ENCODE measurements at regions not wholly inside any gene's neighbourhood (a gene's known extent, or its start where the extent isn't known, plus 50 kb on each side); places are given as distances from the start of the nearest gene placed in this dataset.

DNA sequence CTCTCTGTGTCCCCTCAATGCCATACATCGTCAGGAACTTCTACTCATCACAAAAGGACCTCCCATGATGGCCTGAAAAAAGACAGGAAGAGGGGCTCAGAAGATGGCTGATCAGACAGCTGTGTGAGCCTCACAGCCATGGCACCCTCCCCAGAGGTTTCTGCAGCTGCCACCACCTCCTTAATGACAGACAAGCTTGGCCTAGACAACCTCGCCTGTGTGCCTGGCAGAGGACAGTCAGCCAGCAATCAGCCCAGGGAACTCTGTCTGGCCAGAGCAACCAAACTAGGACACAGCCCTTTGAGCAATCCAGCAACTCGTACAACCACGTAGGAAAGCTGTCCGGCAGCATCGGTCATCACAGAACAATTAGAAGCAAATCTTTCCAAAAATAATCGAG, 54.2 kb upstream of the MED9 start:
- TF ChIP-seq, protein P1, sequence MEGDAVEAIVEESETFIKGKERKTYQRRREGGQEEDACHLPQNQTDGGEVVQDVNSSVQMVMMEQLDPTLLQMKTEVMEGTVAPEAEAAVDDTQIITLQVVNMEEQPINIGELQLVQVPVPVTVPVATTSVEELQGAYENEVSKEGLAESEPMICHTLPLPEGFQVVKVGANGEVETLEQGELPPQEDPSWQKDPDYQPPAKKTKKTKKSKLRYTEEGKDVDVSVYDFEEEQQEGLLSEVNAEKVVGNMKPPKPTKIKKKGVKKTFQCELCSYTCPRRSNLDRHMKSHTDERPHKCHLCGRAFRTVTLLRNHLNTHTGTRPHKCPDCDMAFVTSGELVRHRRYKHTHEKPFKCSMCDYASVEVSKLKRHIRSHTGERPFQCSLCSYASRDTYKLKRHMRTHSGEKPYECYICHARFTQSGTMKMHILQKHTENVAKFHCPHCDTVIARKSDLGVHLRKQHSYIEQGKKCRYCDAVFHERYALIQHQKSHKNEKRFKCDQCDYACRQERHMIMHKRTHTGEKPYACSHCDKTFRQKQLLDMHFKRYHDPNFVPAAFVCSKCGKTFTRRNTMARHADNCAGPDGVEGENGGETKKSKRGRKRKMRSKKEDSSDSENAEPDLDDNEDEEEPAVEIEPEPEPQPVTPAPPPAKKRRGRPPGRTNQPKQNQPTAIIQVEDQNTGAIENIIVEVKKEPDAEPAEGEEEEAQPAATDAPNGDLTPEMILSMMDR (conservative IDR thresholded peaks at IDR 0.05 in 1 of 2, IDR thresholded peaks at IDR 0.05 in 1 of 2; ENCODE audit: low read depth in 1 of 2, low read length in 2 of 2), result no peak
- TF ChIP-seq EZH2 (IDR thresholded peaks at IDR 0.05; ENCODE audit: low read length, missing control alignments), result no peak

Data from fibroblast of lung (primary cell).